ENCODE measurements at regions not wholly inside any gene's neighbourhood (a gene's known extent, or its start where the extent isn't known, plus 50 kb on each side); places are given as distances from the start of the nearest gene placed in this dataset.

DNA sequence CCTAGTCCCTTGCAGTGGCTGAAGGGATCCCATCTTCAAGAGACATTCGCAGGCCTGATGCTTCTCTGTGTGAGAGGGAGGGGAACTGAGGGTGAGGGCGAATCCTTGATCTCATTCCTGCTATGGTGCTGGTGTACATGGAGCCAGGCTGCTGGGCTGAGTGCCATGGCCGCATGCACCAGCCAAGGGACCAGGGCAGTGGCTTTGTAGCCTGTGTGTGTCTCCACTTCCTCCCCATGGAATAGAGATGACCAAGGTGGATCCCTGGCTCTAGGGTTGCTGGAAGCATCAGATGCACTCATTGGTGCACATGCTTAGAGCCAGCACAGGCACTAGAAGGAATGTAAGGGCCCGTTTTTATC is 195.0 kb downstream of the FOXL1 start:
- DNase-seq (ENCODE audit: low read depth in 3 of 3) = no peak

DNA sequence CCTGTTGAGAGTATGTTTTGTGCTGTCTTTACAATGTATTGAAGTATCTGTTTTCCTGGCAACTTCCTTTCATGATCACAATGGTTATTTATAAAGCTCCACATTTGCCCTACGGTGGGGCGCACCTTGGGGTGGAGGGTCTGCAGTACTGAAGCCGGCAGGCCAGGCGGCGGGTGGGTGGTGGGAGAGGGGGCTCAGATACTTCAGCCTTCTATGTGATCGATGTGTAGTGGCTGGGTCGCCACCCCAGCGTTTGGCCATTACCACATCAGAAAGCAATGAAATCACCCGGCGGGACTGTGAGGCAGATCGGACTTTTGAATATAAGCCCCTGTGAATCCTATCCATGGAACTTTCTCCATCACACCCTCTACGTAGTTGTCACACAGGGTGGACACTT is 196.6 kb downstream of the FOXL1 start:
- no peak for DNase-seq (ENCODE audit: low read depth in 3 of 3)

DNA sequence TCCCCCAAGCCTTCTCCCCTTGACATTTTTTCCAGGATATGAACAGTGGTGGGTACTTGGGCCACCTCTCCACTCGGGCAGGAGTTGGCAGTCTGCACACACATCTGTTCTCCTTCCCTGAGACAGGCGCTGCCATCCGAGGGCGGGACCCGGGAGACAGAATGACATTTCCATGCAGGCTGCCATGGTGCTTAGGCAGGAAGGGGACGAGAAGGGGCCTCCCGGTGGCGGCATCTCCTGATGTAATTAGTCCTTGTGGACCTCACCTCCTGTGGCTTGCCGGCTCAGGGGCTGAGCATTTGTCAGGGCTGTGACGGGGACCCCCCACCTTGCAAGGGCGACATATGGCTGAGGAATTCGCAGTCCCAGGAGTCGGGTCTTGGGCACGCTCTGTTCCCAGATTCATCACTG is 197.2 kb downstream of the FOXL1 start:
- no peak for DNase-seq (ENCODE audit: low read depth in 3 of 3)

DNA sequence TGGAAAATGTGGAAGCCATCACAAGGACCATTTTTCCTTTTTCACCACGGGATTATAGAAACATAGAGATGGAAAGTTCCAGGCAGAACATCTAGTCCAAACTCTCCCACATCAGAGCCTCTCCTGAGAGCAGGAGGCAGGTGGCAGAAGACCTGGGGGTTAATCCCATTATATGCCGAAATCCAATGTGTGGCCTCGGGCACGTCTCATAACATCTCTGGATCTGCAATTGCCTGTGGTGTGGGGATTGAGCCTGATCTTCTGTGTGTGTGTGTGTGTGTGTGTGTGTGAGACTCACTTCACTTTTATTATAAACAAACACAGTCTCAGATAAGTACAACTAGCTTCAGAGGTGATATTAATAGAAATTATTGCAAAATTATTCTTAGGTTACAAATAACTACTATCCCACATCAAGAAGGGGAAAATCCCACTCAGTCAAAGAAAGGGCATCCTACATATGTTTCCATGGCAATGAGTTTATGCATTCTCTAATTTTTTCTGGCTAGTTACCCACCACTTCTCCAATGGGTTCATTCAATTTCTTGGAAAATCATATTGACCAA is 199.1 kb downstream of the FOXL1 start:
- no peak for DNase-seq (ENCODE audit: low read depth in 3 of 3)

DNA sequence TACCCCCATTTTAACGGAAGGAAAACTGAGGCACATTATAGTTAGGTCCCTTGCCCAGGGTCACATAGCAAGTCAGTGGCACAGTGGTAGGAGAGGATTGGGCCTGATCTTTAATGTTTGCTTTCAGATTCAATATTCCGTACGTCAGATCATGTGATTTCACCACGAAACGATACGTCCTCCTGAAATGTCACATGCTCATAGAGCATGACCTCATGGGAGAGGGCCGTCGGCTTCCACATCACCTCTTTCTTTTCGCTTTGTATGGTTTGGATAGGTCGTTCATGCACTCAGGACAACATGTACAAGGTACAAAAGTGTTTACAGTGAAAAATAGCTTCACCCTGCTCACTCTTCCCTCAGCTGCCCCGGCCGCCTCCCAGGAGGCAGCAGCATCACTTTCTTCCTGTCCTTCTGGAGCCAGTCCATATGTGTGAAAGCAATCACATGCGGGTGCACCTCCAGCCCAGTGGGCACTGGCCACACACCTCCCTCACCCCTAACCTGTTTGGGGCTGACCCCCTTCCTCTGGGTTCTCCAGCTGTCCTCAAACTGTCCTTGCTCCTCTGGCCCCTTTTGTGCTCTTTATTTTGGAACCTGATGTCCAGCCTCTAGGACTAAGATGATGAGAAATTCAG is 199.9 kb downstream of the FOXL1 start:
- DNase-seq (ENCODE audit: low read depth in 3 of 3) = no peak

DNA sequence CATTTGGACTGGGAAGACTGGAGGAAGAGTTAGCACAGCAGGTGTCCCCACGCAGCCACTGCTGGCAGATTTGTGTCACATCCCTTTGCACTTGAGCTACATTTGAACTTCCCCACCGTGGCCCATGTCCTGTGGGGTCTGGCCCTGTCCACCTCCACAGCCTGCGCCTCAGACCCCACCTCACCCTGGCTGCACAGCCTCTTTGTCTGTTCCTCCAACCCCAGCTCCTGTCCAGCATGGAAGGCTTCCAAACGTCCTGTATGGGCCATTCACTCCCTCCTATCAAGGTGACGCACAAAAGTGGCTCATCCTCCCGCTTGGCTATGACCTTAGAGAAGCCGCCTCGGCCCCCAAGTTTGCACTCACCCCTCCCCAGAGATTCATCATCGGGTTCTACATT is 200.6 kb downstream of the FOXL1 start:
- DNase-seq (ENCODE audit: low read depth in 3 of 3) = no peak

DNA sequence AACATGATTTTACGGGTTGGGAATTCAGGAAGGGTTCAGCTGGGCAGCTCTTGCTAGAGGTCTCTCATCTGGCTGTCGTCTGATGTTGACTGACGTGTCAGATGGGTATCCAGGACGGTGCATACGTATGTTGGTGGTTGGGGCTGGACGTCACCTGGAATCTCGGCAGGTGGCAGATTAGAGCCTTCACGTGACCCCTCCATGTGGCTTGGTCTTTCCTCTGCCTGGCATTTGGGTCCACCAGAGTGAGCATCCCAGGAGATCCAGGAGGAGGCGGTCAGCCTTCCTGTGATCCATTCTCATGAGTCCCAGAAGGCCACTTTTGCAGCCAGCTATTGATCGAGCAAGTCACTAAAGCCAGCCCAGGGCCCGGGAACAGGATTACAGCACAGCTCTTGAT is 202.7 kb downstream of the FOXL1 start:
- DNase-seq (ENCODE audit: low read depth in 3 of 3) = no peak

DNA sequence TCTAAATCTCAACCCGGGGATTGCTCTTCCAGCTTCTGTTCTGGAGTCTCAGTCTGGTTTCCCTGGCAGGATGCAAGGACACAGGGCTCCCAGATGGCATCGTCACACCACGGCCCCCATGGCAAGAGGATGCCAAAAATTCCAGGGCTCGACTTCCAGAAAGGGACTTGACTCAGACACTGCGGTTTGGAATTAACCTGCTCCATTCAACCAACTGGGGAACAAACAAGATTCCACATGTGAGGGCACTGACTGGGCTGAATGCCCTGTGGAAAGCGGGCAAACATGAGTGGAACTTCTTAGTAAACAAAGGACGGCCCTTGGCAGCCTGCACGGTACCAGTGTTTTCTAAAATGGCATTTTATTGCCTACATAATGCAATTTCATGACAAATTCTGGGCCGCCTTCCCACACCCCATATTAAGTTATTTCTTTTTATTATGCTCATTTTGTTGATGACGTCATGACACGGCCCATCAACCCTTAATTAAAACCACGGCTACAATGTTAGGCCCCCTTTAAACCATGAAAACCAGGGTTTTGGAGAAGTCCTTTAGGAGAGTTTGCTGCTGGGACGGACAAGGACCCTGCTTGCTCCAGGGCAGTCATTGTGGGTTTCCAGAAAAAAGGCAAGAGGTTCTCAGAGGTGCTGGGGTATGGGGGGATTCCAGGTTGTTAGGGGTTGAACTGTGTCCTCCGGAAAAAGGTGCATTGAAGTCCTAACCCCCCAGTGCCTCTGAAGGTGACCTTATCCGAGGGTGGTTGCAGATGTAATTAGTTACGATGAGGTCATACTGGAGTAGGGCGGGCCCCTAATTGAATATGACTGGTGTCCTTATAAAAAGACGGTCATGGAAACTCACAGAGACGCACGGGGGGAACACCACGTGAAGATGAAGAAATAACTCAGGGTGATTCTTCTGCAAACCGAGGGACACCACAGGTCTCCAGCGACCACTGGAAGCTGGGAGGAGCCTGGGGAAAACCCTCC is 205.6 kb downstream of the FOXL1 start:
- no peak for DNase-seq (ENCODE audit: low read depth in 3 of 3)

DNA sequence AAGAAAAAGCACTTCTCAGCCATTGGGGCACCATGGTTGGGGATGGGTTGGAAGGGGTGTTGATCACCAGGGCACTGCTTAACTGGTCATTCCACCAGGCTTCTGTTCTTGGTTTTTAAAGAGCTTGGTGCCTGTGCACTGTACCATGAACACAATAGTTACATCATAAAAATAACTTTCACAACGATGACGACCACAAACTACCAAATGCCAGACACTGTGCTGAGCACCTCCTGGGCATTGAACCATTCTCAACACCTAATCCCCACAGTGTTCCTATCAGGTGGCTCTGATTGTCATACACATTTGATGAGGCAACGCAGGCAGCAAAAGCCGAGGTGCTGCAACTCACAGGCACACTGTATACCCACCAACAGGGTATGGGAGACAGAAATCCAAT is 208.0 kb downstream of the FOXL1 start:
- DNase-seq (ENCODE audit: low read depth in 3 of 3) = no peak

DNA sequence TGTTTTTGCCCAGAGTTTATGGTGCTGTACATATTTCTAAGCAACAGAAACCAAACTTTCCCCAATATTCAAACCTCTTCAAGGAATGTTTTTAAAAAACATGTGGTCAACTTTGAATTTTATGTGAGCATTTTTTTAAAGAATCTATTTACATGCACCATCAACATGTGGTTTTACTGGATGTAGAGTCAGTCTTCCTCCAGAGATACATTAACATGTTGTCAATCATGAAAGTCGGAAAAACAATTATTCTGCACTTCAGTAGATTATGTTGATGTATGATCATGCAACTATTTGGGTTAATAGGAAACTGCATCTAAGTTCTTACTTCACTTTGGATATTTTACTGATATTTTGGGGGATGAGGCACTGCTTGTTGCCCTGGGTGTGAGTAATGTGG is 208.6 kb downstream of the FOXL1 start:
- no peak for DNase-seq (ENCODE audit: low read depth in 3 of 3)

DNA sequence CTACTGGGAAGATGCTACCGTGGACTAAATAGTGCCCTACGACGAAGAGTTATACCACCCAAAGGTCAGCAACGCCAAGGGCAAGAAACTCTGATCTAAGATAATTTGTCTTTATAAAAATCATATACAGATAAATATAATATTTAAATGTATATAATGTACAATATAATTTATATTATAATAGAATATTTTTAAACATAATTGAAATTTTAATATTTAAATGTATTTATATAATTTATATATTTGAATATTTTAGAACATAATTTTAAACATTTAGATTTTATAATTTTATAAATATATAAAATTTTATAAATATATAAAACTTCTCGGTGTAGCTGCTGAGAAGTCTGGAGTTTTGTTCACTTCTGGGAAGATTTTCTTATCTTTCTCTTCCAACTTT is 209.2 kb downstream of the FOXL1 start:
- DNase-seq (ENCODE audit: low read depth in 3 of 3) = no peak

DNA sequence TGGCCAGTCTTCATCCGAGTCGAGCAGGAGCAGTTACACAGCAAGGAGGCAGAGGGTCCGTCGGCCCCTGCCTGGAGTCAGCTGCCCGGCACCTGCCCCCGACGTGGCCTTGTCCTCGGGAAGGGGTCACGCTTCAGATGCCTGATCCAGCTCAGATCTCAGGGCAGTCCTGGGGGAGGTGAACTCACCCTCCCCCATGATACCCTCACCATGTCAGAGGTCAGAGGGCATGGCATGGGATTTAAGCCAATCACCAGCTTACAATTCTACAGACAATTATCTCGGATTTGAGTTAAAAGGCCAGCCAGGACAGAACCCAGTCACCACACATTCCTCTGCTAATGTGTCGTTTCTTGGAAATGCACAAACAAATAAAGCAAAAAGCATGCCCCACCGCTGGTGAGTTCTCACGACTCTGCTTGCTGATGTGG is 211.3 kb downstream of the FOXL1 start:
- DNase-seq (ENCODE audit: low read depth in 3 of 3) = no peak

DNA sequence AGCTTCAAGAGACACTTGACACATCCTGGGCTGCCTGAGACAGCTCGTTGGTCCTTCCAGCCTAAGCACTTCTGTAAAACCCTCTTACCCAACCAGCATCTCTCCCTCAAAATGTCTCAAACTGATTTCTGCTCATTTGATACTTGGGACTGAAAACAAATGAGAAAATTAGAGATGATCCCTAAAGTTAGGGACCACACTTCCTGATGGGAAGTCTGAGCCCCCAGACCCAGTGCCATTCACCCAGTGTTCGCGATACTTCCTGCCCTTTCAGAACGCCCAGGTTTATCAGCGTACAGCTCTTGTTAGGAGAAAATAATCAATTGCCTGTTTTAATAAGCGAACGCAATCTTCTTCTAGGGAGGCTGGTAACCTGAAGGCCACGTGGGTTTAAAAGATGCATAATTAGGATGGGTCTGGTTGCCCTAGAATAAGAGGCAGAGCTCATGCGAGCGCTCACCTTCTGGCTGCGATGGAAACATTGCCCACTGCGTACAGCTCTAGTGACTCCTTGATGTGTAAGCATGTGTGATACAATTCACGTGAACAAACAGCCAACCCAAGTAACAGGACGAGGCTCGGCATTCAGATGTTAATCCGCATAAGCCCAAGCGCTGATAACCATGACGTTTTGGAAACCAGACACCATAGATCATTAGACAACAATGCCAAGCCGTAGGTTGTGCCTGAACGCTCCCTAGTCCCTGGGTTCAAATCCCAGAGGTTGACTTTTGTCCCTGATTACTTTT is 213.1 kb downstream of the FOXL1 start:
- no peak for DNase-seq (ENCODE audit: low read depth in 3 of 3)

DNA sequence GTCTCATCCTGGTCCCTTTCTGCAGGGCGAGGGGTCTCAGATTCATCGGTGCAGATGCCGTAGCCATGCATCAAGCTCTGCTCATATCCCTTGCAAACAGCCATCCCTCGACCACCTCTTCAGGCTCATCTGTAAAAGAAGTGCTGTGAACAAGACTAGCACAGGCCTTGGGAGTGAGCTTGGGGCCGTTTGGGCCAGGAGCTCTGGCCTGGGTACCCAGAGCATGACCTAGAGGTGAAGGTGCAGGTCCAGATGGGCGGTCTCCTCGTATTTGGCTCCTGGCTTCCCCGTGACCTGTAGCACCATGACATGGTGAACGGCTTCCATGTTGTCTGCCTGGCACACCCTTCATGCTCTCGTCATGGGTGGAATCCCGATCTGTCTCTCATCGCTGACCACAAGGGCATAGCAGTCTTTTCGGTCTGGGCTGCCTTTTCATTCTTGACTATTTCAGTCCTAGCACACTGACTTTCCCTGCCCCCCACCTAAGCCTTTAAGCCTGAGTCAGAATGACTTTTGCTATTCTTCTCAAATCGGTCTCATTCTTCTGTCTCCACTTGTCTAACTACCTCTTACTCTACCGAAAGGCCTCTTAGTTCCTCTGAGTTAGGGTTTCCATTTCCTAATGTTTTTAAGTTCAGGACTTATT is 216.0 kb downstream of the FOXL1 start:
- DNase-seq (ENCODE audit: low read depth in 3 of 3) = no peak

DNA sequence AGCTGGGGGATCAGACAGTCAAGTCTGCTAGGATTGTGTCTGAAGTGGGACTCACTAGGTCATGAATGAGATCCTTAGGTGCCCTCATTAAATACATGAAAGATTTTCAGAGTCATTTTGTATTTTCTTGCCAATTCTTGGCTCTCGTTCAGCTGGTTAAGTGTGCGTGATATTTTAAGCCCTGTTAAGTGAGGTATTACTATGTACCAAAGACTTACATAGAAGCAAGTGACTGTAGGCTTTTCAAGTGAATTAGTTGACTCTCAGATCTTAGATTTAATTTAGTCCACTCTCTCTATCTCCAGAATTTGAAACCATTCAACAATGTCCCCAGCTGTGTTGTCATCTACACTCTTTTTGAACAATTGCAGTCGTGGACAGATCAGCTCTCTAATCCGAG is 219.4 kb downstream of the FOXL1 start:
- DNase-seq (ENCODE audit: low read depth in 3 of 3) = no peak

DNA sequence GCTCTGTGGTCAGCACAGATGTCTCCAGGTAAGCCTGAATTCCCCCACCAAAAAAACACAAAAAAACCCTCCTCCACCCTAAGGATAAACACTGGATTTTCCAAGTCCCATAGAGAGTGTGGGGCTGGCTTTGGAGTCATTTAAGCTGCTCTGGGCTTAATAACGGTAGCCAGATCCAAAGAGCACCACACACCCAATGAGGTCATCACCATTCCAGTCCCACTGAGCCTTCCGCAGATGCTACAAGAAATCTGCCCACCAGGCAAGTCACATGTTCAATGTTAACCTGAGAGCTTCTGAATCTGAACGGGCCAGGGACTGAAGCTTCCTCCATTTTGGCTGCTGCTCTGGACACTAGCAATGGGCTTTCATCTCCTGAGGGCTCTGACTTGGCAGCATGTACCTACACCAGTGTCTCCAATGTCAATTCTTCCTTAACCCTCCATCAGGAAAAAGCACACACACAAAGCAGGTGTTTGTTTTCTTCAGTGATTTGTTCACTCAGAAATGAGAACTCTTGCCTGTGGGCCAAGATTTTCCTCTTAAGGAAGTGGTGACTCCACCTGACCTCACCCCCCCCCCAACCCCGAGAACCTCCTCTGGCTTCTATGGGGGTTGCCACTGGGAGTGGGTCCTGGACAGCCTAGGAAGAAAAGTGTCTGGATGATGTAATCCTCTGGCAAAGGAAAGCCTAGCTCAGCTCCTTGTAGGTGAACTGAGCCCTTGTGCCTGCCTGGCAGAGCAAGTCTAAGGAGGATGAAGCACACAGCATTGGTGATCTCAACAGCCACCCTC is 220.1 kb downstream of the FOXL1 start:
- no peak for DNase-seq (ENCODE audit: low read depth in 3 of 3)

DNA sequence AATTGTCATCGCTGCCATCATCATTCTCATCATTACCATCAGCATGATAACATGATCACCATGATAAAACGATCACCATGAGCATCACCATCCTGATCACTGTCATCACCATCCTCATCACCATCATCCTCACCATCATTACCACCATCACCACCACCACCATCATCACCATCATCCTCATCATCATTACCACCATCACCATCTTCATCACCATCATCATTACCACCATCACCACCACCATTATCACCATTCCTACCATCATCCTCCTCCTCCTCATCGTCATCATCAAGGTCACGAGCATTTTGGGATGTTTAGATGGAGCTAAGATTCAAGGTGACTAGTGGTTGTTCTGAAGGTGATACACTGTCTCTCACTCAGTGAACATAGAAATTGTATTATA is 221.0 kb downstream of the FOXL1 start:
- DNase-seq (ENCODE audit: low read depth in 3 of 3) = no peak

DNA sequence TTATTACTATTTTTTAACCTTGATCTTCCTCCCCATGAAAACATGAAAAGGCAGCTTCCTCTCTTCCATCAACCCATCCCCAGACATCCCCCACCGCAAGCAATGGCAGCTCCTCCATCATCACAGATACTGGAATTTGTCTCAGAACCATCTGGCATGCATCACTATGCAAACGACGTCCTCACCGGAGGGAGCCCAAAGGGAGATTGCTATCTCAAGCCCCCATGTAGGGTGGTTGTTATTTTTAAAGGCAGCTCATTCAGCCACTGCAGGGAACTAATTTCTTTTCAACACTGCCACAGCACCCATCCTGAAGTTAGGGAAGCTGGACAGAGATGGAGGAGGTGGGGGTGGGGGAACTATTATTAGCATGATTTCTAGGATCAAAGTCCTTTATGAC is 222.5 kb downstream of the FOXL1 start:
- DNase-seq (ENCODE audit: low read depth in 3 of 3) = no peak

DNA sequence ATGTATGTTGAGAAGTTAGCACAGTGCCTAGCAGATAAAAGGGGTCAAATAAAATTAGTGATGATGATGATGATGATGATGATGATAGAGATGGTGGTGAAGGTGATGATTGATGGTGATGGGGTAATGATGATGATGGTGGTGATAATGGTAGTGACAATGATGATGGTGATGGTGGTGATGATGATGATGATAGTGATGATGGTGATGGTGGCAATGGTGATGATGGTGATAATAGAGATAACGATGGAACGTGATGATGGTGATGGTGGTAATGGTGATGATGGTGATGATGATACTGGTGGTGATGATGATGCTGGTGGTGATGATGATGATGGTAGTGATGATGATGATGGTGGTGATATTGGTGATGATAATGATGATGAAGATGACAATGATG is 223.7 kb downstream of the FOXL1 start:
- DNase-seq (ENCODE audit: low read depth in 3 of 3) = no peak

DNA sequence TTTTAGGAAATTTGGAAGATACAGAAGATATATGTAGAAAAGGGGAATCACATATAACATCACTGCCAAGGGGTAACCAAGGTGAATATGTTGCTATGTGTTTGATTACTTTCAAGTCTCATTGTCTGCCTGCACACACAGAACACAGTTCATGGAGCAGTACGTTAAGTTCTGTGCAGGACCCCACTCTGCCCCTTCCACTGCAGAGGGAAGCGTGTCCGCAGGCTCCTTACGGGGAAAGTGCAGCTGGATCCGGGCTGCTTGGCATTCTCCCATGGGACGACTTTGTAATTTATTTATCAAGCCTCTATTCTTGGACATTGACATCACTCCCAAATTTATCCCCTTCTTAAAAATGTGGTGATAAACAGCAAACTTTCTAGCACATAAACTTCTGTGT is 226.8 kb downstream of the FOXL1 start:
- DNase-seq (ENCODE audit: low read depth in 3 of 3) = no peak

All from stimulated activated CD4-positive, alpha-beta T cell treated with anti-CD3 and anti-CD28 coated beads, TNF-alpha, amount 100 ng/mL, for 4 hours (primary cell).